Liver (tissue), 3 donors: ENCODE measurements at regions not wholly inside any gene's neighbourhood (a gene's known extent, or its start where the extent isn't known, plus 50 kb on each side); places are given as distances from the start of the nearest gene placed in this dataset.

Source experiments
- EGR1 ChIP-seq, 2 donors: IDR thresholded peaks; 2 replicates each; pipeline ENCODE4 v1.6.1; 2016 to 2018; ENCODE audit warnings: antibody characterized with exemption in 2 of 2, low read depth in 2 of 2
- FOXA1 ChIP-seq: IDR thresholded peaks from 2 replicates; pipeline ENCODE4 v1.6.1; 2016; ENCODE audit warnings: antibody characterized with exemption
- GABPA ChIP-seq, 2 donors: IDR thresholded peaks in 1 of 2; conservative IDR thresholded peaks in 1 of 2; 2 replicates each; pipeline ENCODE4 v1.6.1; 2016; ENCODE audit warnings: antibody characterized with exemption in 2 of 2, mild to moderate bottlenecking in 1 of 2, moderate library complexity in 1 of 2
- JUND ChIP-seq, 2 donors: IDR thresholded peaks; 2 replicates each; pipeline ENCODE4 v1.6.1; 2016; ENCODE audit warnings: antibody characterized with exemption in 2 of 2
- RAD21 ChIP-seq, 2 donors: IDR thresholded peaks; 2 replicates each; pipeline ENCODE4 v1.6.1; 2016; ENCODE audit warnings: antibody characterized with exemption in 2 of 2, mild to moderate bottlenecking in 2 of 2
- REST ChIP-seq: IDR thresholded peaks from 2 replicates; pipeline ENCODE4 v1.6.1; 2016; ENCODE audit warnings: antibody characterized with exemption, mild to moderate bottlenecking
- RXRA ChIP-seq, 2 donors: IDR thresholded peaks; 2 replicates each; pipeline ENCODE4 v1.6.1; 2017 to 2018; ENCODE audit warnings: antibody characterized with exemption in 2 of 2, mild to moderate bottlenecking in 1 of 2
- SP1 ChIP-seq: IDR thresholded peaks from 2 replicates; pipeline ENCODE4 v1.6.1; 2018; ENCODE audit warnings: antibody characterized with exemption, mild to moderate bottlenecking
- TAF1 ChIP-seq: conservative IDR thresholded peaks from 2 replicates; pipeline ENCODE4 v1.6.1; 2016; ENCODE audit warnings: antibody characterized with exemption, mild to moderate bottlenecking
- YY1 ChIP-seq: IDR thresholded peaks from 2 replicates; pipeline ENCODE4 v1.6.1; 2016; ENCODE audit warnings: antibody characterized with exemption, mild to moderate bottlenecking
- TF ChIP-seq, protein P1 (sequence below): fragments of 150-350 bp; IDR thresholded peaks from 2 replicates; pipeline ENCODE4 v1.5.1; 2017; ENCODE audit warnings: improper control_type of control experiment, low read depth, low read length; ENCODE audit not compliant: missing input control
- TF ChIP-seq, protein P2 (sequence below): IDR thresholded peaks from 2 replicates; pipeline ENCODE4 v1.6.1; 2016; ENCODE audit warnings: antibody characterized with exemption
- TF ChIP-seq, protein P3 (sequence below): IDR thresholded peaks from 2 replicates; pipeline ENCODE4 v1.6.1; 2016; ENCODE audit warnings: antibody characterized with exemption
- TF ChIP-seq, protein P4 (sequence below): IDR thresholded peaks from 2 replicates; pipeline ENCODE4 v1.6.1; 2016; ENCODE audit warnings: antibody characterized with exemption
- donor health status: healthy.
- donor health status: healthy.

DNA sequence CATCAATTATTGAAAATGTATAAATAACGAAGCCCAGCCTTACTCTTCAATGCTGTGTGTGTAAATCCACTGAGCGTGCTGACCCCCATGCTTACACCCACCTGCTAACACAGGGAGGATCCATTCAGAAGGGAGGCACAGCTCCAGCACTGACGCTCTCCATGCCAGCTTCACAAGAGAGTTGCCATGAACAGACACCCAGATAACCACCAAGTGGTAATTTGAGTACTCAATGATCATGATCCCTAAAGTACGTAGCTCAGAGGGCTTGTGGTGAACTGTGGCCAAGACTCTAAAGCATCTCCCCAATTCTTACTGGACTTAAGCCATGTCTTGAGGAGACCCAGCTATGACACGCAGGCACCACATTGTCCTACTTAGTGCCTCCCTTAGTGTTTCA lies 98.7 kb downstream of the IGLL1 start:
- TF ChIP-seq, protein P1, sequence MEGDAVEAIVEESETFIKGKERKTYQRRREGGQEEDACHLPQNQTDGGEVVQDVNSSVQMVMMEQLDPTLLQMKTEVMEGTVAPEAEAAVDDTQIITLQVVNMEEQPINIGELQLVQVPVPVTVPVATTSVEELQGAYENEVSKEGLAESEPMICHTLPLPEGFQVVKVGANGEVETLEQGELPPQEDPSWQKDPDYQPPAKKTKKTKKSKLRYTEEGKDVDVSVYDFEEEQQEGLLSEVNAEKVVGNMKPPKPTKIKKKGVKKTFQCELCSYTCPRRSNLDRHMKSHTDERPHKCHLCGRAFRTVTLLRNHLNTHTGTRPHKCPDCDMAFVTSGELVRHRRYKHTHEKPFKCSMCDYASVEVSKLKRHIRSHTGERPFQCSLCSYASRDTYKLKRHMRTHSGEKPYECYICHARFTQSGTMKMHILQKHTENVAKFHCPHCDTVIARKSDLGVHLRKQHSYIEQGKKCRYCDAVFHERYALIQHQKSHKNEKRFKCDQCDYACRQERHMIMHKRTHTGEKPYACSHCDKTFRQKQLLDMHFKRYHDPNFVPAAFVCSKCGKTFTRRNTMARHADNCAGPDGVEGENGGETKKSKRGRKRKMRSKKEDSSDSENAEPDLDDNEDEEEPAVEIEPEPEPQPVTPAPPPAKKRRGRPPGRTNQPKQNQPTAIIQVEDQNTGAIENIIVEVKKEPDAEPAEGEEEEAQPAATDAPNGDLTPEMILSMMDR, result no peak
- TF ChIP-seq TAF1 (no peak), RXRA (IDR thresholded peaks at IDR 0.05) (no peak), GABPA (IDR thresholded peaks at IDR 0.05 in 1 of 2, conservative IDR thresholded peaks at IDR 0.05 in 1 of 2) (no peak), YY1 (no peak), REST (no peak), RAD21 (IDR thresholded peaks at IDR 0.05) (no peak), SP1 (no peak), FOXA1 (no peak), JUND (IDR thresholded peaks at IDR 0.05) (no peak), EGR1 (IDR thresholded peaks at IDR 0.05; ENCODE audit: low read depth in 2 of 2) (no peak)
- TF ChIP-seq, protein P2, sequence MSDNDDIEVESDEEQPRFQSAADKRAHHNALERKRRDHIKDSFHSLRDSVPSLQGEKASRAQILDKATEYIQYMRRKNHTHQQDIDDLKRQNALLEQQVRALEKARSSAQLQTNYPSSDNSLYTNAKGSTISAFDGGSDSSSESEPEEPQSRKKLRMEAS, result no peak
- TF ChIP-seq, protein P3, sequence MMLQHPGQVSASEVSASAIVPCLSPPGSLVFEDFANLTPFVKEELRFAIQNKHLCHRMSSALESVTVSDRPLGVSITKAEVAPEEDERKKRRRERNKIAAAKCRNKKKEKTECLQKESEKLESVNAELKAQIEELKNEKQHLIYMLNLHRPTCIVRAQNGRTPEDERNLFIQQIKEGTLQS, result no peak
- TF ChIP-seq, protein P4, sequence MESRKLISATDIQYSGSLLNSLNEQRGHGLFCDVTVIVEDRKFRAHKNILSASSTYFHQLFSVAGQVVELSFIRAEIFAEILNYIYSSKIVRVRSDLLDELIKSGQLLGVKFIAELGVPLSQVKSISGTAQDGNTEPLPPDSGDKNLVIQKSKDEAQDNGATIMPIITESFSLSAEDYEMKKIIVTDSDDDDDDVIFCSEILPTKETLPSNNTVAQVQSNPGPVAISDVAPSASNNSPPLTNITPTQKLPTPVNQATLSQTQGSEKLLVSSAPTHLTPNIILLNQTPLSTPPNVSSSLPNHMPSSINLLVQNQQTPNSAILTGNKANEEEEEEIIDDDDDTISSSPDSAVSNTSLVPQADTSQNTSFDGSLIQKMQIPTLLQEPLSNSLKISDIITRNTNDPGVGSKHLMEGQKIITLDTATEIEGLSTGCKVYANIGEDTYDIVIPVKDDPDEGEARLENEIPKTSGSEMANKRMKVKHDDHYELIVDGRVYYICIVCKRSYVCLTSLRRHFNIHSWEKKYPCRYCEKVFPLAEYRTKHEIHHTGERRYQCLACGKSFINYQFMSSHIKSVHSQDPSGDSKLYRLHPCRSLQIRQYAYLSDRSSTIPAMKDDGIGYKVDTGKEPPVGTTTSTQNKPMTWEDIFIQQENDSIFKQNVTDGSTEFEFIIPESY, result no peak
